ENCODE measurements at regions not wholly inside any gene's neighbourhood (a gene's known extent, or its start where the extent isn't known, plus 50 kb on each side); places are given as distances from the start of the nearest gene placed in this dataset.

DNA sequence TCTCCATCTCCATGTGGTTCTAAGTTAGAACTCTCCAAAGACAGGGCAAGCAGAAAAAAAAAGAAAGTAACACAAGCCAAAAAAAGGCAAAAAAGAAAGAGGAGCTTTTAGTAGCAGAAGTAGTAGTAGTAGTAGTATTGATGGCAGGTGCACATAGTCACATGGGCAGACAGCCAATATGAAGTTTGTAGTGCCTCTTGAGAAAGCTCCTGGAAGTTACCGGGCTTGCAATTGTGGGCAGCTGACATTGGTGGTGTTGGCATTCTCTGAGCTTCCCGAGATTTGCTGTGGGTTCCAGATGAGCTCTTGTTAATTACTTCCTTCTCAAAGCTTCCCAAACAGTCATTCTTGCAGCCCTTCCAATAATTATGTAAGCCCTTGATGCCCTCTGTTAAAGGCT, 1128.5 kb downstream of the TYW1 start:
- Histone ChIP-seq H3K36me3 (ENCODE audit: control insufficient read depth, low read length) (no peaks in the 10 kb centered on the region), H4K20me1 (ENCODE audit: control insufficient read depth, insufficient read depth, low read depth, low read length) (no peaks in the 10 kb centered on the region), H3K9me3 (ENCODE audit: control insufficient read depth, insufficient read depth, low read length) (peaks cover 4% of the 10 kb centered on the region; the same call in 1 of the 2 replicates), H3K4me1 (ENCODE audit: control insufficient read depth, low read length) (no peaks in the 10 kb centered on the region), H3K4me3 (ENCODE audit: low read length) (no peak overlapping the region), H3F3A (ENCODE audit: control insufficient read depth, insufficient read depth) (no peaks in the 10 kb centered on the region), H3K4me2 (ENCODE audit: low read length) (no peak overlapping the region), H3K9me2 (replicated peaks; ENCODE audit: control insufficient read depth, low read length) (no peaks in the 10 kb centered on the region), H3K27ac (ENCODE audit: low read depth, low read length) (no peak overlapping the region), H3K27me3 (ENCODE audit: control insufficient read depth, low read length) (no peaks in the 10 kb centered on the region), H3K79me2 (ENCODE audit: control insufficient read depth, low read length) (no peaks in the 10 kb centered on the region)
- TF ChIP-seq, protein P1, sequence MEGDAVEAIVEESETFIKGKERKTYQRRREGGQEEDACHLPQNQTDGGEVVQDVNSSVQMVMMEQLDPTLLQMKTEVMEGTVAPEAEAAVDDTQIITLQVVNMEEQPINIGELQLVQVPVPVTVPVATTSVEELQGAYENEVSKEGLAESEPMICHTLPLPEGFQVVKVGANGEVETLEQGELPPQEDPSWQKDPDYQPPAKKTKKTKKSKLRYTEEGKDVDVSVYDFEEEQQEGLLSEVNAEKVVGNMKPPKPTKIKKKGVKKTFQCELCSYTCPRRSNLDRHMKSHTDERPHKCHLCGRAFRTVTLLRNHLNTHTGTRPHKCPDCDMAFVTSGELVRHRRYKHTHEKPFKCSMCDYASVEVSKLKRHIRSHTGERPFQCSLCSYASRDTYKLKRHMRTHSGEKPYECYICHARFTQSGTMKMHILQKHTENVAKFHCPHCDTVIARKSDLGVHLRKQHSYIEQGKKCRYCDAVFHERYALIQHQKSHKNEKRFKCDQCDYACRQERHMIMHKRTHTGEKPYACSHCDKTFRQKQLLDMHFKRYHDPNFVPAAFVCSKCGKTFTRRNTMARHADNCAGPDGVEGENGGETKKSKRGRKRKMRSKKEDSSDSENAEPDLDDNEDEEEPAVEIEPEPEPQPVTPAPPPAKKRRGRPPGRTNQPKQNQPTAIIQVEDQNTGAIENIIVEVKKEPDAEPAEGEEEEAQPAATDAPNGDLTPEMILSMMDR (IDR thresholded peaks at IDR 0.05; ENCODE audit: low read depth, low read length, poor library complexity, severe bottlenecking), result no peak
- TF ChIP-seq EZH2phosphoT487 (IDR thresholded peaks at IDR 0.05; ENCODE audit: borderline replicate concordance, low read length), result no peak

DNA sequence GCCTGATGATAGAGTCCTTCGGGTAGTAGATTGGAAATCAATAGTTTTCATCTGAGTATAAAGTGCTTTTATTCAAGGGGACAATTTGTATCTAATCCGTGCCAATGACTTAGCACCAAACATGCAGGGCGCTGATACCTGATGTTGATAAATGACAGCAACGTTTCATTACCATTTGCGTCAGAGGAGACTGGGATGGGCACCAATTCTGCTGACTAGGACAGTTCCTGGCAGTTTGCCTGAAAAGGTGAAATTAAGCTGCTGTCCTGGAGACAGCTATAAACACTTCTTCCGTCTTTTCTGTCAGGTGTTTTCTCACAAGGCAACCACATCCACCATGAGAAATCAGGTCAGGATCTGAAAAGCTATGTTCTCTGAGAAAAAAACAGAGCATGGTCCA, 1136.4 kb downstream of the TYW1 start:
- TF ChIP-seq EZH2phosphoT487 (IDR thresholded peaks at IDR 0.05; ENCODE audit: borderline replicate concordance, low read length), result no peak
- TF ChIP-seq, protein P1 (IDR thresholded peaks at IDR 0.05; ENCODE audit: low read depth, low read length, poor library complexity, severe bottlenecking), result no peak
- Histone ChIP-seq H3K4me3 (ENCODE audit: low read length) (no peak overlapping the region), H3K27me3 (ENCODE audit: control insufficient read depth, low read length) (no peaks in the 10 kb centered on the region), H3K36me3 (ENCODE audit: control insufficient read depth, low read length) (no peaks in the 10 kb centered on the region), H3K79me2 (ENCODE audit: control insufficient read depth, low read length) (no peaks in the 10 kb centered on the region), H3K9me3 (ENCODE audit: control insufficient read depth, insufficient read depth, low read length) (no peaks in the 10 kb centered on the region), H4K20me1 (ENCODE audit: control insufficient read depth, insufficient read depth, low read depth, low read length) (no peaks in the 10 kb centered on the region), H3K27ac (ENCODE audit: low read depth, low read length) (no peak overlapping the region), H3K9me2 (replicated peaks; ENCODE audit: control insufficient read depth, low read length) (no peaks in the 10 kb centered on the region), H3K4me2 (ENCODE audit: low read length) (no peak overlapping the region), H3K4me1 (ENCODE audit: control insufficient read depth, low read length) (no peaks in the 10 kb centered on the region), H3F3A (ENCODE audit: control insufficient read depth, insufficient read depth) (no peaks in the 10 kb centered on the region)

DNA sequence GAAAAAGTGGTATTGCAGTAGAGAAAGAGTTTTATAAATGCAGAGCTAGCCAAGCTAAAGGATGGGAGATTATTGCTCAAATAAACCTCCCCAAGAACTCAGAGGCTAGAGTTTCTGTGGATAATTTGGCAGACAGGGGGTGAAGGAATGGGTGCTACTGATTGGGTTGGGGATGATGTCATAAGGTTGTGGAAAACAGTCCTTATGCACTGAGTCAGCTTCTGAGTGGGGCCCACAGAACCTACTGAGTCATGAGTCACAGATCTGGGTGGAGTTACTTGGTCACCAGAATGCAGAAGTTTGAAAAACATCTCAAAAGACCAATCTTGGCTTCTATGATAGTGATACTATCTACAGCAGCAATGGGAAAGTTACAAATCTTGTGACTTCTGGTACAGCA, 1146.7 kb downstream of the TYW1 start:
- Histone ChIP-seq H3K4me3 (ENCODE audit: low read length) (no peak overlapping the region), H3K9me3 (ENCODE audit: control insufficient read depth, insufficient read depth, low read length) (peaks cover 10% of the 10 kb centered on the region; the same call in 1 of the 2 replicates), H3K27ac (ENCODE audit: low read depth, low read length) (no peak overlapping the region), H3K27me3 (ENCODE audit: control insufficient read depth, low read length) (no peaks in the 10 kb centered on the region), H3K4me2 (ENCODE audit: low read length) (no peak overlapping the region), H4K20me1 (ENCODE audit: control insufficient read depth, insufficient read depth, low read depth, low read length) (no peaks in the 10 kb centered on the region), H3K36me3 (ENCODE audit: control insufficient read depth, low read length) (no peaks in the 10 kb centered on the region), H3K4me1 (ENCODE audit: control insufficient read depth, low read length) (no peaks in the 10 kb centered on the region), H3K9me2 (replicated peaks; ENCODE audit: control insufficient read depth, low read length) (no peaks in the 10 kb centered on the region), H3F3A (ENCODE audit: control insufficient read depth, insufficient read depth) (no peaks in the 10 kb centered on the region), H3K79me2 (ENCODE audit: control insufficient read depth, low read length) (no peaks in the 10 kb centered on the region)
- TF ChIP-seq, protein P1 (IDR thresholded peaks at IDR 0.05; ENCODE audit: low read depth, low read length, poor library complexity, severe bottlenecking), result no peak
- TF ChIP-seq EZH2phosphoT487 (IDR thresholded peaks at IDR 0.05; ENCODE audit: borderline replicate concordance, low read length), result no peak

All from DOHH2 (cell line).